Suprapubic skin (tissue), 4 donors: ENCODE measurements at regions not wholly inside any gene's neighbourhood (a gene's known extent, or its start where the extent isn't known, plus 50 kb on each side); places are given as distances from the start of the nearest gene placed in this dataset.

Experiments used
- CTCF ChIP-seq, 2 donors: fragments of 200-600 bp in 1 of 2; fragments of 450-650 bp in 1 of 2; sonication (generic) in 1 of 2; IDR thresholded peaks; one replicate each; pipeline ENCODE4 v1.5.1; 2016 to 2019; ENCODE audit warnings: antibody characterized with exemption in 2 of 2, mild to moderate bottlenecking in 1 of 2, moderate library complexity in 1 of 2
- POLR2A ChIP-seq, 2 donors: fragments of 450-650 bp; IDR thresholded peaks; one replicate each; pipeline ENCODE4 v1.6.1; 2017; ENCODE audit warnings: antibody characterized with exemption in 2 of 2, mild to moderate bottlenecking in 2 of 2, moderate library complexity in 2 of 2
- POLR2AphosphoS5 ChIP-seq, 3 donors: sonication (generic); formaldehyde crosslinking; IDR thresholded peaks; one replicate each; pipeline ENCODE4 v1.6.1; 2017; ENCODE audit warnings: antibody characterized with exemption in 3 of 3

DNA sequence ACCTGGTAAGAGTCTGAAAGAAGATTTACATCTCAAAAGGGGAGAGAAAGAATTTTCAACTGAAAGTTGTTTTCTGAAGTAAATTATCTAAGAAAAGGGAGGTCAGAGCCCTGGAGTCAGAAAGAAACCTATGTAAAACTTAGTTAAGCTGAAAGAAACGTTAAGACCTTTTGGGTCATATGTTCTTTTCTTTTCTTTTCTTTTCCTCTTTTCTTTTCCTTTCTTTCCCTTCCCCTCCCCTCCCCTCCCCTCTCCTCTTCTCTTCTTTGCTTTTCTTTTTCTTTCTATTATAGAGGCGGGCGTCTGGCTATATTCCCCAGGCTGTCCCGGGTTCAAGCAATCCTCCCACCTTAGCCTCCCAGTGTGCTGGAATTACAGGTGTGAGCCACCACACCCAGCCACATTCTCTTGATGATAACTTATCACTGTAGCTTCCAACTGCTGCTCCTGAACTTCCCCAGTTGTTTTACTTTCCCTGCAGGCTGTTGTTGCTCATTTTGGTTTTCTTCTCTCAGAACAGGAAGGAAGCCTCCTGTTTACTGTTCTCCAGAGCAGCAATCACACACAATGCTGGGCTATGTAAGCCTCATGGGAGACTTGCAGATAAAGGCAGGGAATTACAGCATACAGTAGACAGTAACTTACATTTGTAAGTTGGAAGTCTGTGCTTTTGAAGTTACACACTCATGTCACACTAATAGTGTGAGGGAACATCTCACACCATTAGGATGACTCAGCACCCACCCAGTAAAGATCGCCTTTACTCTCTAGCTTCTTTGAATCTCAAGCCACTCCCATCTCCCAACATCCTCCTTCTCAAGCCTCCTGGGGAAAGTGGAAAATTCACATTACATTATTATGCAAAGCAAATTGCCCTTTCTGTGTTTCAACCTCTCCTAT, 2216.6 kb upstream of the WWC1 start:
- TF ChIP-seq CTCF (IDR thresholded peaks at IDR 0.05) (no peak), POLR2A (IDR thresholded peaks at IDR 0.05) (no peak), POLR2AphosphoS5 (IDR thresholded peaks at IDR 0.05) (no peak)
